HK-2 (cell line): ENCODE measurements at regions not wholly inside any gene's neighbourhood (a gene's known extent, or its start where the extent isn't known, plus 50 kb on each side); places are given as distances from the start of the nearest gene placed in this dataset.
A peak's percentile ranks its signal among the peaks of the same experiment; 100 is the strongest.

Experiments used
- DNase-seq: peaks from one replicate; pipeline ENCODE4 v3.0.0-alpha.2; 2018; ENCODE audit not compliant: unreplicated experiment

GRCh38 chr4:126827669-126828068, 805.1 kb upstream of the INTU start:
- DNase-seq = no peak

DNA sequence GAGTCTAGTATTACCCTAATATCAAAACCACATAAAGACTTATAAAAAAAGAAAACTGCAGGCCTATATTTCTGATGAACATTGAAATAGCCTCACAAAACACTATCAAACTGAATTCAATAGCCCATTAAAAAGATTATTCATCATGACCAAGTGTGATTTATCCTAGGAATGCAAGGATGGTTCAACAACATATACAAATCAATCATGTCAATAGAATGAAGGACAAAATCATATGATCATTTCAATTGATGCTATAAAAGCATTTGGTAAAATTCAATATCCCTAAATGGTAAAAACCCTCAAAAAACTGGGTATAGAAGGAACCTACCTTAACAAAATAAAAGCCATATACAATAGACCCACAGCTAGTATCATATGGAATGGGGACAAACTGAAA, 797.9 kb upstream of the INTU start:
- DNase-seq = no peak

DNA sequence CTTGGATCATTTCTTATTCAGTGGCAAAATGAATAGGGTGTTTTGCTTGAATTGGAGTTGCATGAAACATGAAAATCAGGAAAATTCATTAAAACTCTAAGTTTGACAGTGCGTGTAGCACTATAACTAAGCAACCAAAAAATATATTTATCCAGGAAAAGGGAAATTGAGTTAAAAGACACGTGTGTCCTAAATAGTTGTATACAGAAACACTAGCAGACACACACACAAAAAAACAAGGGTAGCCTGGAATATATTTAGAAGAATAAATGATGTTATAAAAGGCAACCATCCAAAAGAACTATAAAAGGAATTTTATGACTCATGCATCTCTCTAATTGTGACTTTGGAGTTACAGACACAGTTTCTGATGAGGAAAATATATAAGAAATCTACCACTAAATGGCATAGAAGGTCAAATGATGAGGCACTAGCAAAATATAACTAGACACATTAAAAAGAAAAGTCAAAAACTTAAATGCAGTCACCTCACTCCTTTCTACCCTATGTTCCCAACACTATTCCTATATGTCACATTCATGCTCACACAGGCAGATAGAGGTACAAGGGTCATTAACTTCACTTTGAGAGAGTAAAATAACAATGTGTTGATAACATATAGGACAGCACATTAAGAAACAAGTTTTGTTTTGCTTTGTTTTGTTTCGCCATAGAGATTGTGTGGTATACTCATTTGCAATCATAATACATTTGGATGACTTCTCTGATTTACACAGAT, 793.6 kb upstream of the INTU start:
- DNase-seq = no peak

DNA sequence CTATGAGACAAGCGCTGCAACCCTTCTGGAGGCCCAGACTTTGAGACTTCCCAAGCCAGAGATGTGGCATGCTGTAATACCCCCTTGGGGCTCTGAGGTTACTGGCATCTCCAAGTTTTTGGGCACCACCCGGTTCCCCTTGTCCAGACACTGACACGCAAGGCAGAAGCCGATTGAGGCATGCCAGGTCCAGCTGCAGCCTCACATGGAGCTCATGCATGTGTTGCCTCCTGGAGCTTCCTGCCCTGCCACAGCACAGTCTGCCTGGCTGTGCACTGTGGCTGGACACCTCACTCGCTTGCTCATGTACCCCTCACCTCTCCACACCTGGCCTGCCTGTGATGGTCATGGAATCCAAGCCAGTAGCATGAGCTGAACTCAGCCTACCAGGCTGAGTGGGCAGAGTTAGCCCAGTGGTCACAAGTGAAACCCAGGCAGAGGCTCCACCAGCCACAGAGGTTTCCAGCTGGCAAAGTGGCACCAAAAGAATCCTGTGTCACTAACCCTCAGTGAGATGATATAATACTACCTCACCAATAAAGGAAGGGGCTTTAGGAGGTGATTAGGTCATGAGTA, 789.2 kb upstream of the INTU start:
- no peak for DNase-seq

DNA sequence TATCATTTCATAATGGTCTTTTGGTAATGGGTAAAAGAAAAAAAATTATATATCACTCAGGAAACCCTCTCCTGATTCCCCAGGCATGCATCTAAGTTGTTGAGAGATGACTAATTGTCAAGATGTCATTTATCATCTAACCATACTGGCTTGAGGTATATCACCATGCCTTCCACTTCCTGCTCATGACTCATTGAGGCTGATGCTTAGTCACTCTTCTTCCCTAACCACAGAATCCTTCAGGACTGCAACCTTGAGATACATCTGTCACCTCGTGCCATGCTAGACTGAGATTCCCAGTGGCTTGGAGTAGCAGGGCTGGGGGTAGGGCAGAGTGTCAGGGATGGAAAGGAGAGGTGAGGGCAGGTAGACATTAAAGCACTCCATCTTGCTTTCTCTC, 782.5 kb upstream of the INTU start:
- DNase-seq = peak; percentile 78

DNA sequence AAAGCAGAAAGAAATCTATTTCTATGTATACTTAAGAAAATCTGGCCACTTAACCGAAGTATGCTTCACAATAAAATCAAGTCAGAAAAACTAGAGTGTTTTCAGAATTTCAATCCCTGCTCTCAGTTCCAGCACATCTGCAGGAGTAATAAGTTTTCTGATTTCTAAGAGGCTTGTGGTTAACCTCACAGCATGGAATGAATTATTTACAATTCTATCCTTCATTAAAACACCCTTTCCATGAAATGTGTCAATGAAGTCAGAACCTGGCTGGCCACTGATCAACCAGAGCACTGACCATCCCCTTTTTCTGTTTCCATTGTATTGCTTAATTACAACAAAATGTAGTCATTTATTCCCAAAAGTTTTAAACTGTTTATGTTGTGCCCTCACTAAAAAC, 781.4 kb upstream of the INTU start:
- peak; percentile 9 for DNase-seq

DNA sequence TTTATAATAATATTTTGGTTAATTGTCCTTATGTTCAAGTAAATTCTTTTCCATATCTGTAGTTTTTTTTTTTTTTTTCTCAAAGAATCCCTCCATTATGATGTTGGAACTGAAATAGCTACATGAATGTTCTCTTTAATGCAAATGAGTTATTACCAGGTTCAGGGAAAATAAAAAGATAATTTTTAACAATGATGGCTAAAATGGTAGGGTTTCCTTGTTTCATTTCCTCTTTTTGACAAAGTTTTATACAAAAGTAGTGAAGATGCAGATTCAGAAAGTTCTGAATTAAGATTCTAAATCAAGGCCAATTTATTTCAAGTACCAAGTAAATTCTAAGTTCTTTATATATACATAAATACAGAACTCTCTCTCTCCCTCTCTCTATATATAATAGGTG, 779.0 kb upstream of the INTU start:
- no peak for DNase-seq

DNA sequence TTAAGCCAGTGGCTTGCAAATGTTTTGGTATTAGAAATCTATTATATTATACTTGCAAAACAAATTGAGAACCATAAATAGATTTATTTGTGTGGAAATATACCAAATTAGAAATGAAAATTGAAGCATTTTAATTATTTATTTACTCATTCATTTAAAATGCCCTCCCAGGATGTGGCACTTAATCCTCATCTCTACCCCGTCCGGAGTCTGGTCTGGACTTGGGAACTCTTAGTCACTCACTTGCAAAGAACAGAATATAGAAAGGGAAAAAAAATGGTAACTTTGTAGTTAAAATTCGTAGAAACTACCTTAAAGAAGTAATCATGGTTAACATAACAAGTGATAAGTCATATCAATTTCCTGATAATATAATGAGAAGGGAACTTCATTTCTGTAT, 775.9 kb upstream of the INTU start:
- no peak for DNase-seq

DNA sequence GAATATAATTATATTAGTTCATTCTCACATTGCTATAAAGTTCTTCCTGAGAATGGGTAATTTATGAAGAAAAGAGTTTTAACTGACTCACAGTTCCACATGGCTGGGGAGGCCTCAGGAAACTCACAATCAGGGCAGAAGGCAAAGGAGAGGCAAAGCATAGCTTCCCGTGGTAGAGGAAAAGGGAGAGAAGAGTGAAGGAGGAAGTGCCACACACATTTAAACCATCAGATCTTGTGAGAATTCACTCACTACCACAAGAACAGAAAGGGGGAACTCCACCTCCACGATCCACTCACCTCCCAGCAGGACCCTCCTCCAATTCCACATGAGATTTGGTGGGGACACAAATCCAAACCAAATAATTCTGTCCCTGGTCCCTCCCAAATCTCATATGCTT, 773.4 kb upstream of the INTU start:
- no peak for DNase-seq

DNA sequence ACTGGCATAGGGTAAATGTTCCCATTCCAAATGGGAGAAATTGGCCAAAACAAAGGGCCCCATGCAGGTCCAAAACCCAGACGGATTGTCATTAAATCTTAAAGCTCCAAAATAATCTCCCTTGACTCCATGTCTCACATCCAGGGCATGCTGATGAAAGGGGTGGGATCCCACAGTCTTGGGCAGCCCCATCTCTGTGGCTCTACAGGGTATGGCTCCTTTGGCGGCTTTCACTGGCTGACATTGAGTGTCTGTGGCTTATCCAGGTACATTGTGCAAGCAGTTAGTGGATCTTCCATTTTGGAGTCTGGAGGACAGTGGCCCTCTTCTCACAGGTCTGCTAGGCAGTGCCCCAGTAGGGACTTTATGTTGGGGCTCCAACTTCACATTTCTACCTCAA, 772.9 kb upstream of the INTU start:
- no peak for DNase-seq

GRCh38 chr4:126860308-126860707, 772.4 kb upstream of the INTU start:
- no peak for DNase-seq

DNA sequence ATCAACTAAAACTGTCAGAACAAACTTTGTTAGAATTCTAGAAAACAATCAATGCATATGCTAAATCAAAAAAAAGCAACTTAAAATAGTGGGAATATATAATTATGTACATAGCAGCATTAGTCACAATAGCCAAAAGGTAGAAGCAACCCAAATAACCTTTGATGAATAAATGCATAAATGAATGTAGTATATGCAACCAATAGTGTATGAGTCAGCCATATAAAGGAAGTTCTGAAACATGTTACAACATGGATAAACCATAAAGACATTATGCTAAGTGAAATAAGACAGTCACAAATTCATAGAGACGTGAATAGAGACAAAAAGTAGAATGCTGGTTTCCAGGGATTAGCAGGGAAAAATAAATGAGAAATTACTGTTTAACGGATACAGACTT, 762.8 kb upstream of the INTU start:
- DNase-seq = no peak

DNA sequence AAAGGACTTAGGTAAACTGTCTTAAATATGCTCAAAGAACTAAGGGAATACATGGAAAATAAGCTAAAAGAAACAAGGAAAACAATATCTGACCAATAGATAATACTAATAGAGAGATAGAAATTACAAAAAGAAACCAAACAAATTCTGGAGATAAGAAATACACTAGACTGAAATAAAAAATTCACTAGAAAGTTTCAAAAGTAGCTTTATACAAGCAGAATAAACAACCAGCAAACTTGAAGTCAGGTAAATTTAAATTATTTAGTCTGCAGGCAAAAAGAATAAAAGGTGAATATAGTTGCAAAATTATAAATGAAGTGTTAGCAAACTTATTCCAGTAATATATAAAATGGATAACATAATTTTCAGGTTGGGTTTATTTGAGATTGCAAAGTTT, 760.9 kb upstream of the INTU start:
- DNase-seq = no peak

DNA sequence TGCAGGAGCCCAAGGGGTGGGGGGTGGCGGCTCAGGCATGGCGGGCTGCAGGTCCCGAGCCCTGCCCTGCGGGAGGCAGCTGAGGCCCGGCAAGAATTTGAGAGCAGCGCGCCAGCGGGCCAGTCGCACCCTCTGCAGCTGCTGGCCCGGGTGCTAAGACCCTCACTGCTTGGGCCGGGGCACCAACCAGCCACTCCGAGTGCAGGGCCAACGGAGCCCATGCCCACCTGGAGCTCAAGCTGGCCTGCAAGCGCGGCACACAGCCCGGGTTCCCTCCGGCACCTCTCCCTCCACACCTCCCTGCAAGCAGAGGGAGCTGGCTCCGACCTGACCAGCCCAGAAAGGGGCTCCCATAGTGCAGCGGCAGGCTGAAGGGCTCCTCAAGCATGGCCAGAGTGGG, 758.2 kb upstream of the INTU start:
- DNase-seq = no peak

DNA sequence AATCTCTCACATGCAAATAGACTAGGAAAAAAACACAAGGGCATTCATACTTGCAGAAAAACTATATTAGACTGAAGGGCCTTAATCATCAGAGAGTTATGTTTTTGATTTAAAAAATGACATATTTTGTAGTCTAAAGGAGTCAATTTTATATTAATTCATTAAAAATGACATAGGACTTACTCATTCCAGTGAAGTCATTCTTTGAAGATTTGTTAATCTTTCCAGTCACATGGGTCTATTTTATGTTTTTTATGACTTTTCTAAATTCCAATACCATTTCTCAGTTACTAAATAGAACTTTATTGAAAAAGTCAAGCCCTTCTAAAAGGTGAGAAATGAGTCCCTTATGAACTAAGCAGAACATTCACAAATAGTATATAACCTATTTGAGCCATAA, 743.8 kb upstream of the INTU start:
- no peak for DNase-seq

DNA sequence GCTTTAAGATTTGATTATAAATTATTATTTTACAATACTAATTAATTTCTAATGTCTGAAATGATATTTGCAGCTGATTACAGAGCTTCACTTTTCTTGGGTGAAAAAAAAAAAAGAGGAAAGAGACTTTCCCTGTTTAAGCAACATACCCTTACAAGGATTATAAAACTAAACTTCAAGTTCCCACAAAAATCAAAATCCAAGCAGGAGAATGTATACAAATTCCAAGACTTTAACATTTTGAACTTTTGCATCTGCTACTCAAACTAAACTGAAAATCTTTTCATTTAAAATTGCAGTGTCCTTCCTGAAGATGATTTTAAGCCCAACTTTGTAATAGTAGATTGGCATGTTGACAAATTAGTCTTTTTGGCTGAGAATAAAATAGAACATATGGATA, 742.4 kb upstream of the INTU start:
- DNase-seq = no peak

- DNase-seq = no peak
These were observed 741.8 kb upstream of the INTU start for GRCh38 chr4:126890994-126891393.

DNA sequence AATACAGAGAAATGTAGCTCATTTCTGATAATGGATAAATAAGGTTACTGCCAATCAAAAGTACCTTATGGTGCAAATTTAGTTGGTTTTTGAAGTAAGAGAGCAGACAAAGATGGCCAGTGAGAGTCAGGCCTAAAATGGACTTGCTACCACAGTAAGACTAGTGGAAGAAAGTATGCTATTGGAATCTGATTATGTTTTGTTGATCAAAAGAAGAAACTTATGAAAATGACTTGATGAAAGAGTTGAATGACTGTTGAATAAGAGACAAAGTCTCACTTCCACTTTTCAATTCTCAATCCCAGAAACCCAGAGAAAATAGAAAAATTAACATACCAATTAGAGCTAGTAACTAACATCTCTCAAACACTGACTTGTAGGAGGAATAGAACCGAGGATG, 737.8 kb upstream of the INTU start:
- DNase-seq = no peak

DNA sequence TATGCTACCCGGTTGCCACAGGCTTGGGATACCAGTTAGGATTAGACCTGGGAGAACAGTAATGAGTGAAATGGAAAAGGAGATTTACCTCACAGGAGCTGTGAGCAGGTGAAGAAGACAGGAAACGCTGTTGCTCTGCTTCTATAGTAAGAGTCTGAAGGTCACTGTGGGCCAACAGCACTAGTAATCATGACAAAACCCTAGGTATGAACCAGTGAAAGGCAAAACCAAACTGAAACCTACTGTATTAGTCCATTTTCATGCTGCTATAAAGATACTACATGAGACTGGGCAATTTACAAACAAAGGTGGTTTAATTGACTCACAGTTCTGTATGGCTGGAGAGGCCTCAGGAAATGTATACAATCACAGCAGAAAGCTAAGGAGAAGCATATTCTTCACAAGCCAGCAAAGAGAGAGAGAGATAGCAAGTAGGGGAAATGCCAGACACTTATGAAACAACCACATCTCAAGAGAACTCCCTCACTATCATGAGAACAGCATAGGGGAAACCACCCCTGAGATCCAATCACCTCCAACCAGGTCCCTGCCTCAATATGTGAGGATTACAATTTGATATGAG, 736.7 kb upstream of the INTU start:
- DNase-seq = no peak

DNA sequence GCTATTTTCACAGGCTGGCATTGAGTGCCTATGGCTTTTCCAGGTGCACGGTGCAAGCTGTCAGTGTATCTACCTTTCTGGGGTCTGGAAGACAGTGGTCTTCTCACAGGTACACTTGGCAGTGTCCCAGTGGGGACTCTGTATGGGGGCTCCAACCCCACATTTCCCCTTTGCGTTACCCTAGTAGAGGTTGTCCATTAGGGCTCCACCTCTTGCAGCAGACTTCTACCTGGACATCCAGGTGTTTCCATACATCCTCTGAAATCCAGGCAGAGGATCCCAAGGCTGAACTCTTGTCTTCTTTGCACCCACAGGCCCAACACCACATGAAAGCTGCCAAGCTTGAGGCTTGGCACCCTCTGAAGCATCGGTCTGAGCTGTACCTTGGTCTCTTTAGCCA, 735.7 kb upstream of the INTU start:
- no peak for DNase-seq

DNA sequence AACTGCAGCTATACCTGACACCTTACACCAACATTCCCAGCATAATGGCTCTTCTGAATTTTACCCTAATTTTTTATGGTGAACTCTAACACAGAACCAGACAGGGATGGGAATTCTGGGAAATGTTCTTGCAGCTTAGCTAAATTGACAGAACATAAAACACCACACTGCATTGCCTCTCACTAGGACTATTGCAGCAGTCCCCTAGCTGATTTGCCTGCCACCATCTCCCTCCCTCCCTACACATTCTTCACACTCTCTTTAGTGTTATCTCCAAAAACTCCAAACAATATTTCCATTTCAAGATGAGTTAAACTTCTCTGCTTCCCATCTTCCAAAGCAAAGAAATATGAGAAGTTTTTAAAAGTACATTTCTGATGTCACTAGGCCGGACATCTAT, 733.9 kb upstream of the INTU start:
- DNase-seq = no peak

DNA sequence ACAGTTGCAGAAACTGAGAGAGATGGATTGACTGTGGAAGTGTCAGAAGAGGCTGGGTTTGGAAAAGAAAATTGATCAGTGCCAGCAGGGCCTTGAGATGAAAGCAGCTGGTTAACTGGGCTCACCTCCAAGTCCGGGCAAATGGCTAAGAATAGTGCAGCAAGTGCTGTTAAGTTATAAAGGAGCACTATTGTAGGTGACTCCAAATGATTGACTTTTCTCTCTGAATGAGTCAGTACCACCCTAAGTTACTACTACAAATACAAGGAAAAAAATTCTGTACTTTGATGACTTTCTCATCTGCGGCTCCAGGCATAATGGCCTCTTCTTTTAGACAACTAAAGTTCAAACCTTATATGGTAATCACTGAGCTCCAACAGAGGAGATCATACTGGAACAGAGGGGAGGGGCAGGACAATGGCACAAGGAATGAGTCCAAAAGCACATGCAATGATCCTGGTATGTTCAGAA, 733.4 kb upstream of the INTU start:
- DNase-seq = peak; percentile 24

- no peak for DNase-seq
These were observed 726.3 kb upstream of the INTU start for GRCh38 chr4:126906466-126906865.

- no peak for DNase-seq
These were observed 725.4 kb upstream of the INTU start for GRCh38 chr4:126907389-126907788.
